AG09309 (cell line): ENCODE measurements at regions not wholly inside any gene's neighbourhood (a gene's known extent, or its start where the extent isn't known, plus 50 kb on each side); places are given as distances from the start of the nearest gene placed in this dataset.

Source experiments
- DNase-seq: peaks from one replicate; pipeline ENCODE4 v3.0.0-alpha.2; 2010; ENCODE audit warnings: low read depth
- H3K4me3 ChIP-seq: 2 replicates; pipeline ENCODE4 v1.5.1; 2011; ENCODE audit warnings: mild to moderate bottlenecking, low read depth, low read length, moderate library complexity; ENCODE audit not compliant: control insufficient read depth
- TF ChIP-seq, protein P1 (sequence below): IDR thresholded peaks from 2 replicates; pipeline ENCODE4 v1.5.1; 2011; ENCODE audit warnings: mild to moderate bottlenecking, low read depth, low read length, inconsistent platforms; ENCODE audit not compliant: insufficient read depth, control insufficient read depth; ENCODE audit errors: missing control alignments

- no peak overlapping the region for H3K4me3 ChIP-seq
- DNase-seq, result no peak
- TF ChIP-seq, protein P1, sequence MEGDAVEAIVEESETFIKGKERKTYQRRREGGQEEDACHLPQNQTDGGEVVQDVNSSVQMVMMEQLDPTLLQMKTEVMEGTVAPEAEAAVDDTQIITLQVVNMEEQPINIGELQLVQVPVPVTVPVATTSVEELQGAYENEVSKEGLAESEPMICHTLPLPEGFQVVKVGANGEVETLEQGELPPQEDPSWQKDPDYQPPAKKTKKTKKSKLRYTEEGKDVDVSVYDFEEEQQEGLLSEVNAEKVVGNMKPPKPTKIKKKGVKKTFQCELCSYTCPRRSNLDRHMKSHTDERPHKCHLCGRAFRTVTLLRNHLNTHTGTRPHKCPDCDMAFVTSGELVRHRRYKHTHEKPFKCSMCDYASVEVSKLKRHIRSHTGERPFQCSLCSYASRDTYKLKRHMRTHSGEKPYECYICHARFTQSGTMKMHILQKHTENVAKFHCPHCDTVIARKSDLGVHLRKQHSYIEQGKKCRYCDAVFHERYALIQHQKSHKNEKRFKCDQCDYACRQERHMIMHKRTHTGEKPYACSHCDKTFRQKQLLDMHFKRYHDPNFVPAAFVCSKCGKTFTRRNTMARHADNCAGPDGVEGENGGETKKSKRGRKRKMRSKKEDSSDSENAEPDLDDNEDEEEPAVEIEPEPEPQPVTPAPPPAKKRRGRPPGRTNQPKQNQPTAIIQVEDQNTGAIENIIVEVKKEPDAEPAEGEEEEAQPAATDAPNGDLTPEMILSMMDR, result no peak
Measured at GRCh38 chr9:80964374-80964773, 725.0 kb downstream of the TLE1 start.

DNA sequence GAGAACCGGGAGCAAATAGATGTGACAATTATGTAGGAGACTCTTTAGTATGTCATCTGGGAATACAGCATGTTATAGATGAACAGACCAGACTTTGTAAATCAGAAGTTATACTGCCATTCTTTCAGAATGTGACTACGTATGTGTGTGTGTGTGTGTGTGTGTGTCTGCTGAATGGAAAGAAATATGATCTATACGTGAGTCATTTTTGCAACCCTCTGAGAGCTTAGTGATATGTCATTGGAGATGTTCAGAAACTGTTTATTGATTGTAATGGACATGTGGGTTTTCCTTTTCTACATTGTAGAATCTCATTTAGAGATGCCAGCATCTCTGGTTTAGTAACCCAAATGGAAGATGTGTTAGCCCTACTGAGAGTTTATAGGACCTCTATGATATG is 731.5 kb downstream of the TLE1 start:
- no peak overlapping the region for H3K4me3 ChIP-seq
- TF ChIP-seq, protein P1, result no peak
- no peak for DNase-seq

- DNase-seq, result no peak
- H3K4me3 ChIP-seq, result no peak overlapping the region
- TF ChIP-seq, protein P1, result no peak
Measured at GRCh38 chr9:80954521-80954920, 734.8 kb downstream of the TLE1 start.

DNA sequence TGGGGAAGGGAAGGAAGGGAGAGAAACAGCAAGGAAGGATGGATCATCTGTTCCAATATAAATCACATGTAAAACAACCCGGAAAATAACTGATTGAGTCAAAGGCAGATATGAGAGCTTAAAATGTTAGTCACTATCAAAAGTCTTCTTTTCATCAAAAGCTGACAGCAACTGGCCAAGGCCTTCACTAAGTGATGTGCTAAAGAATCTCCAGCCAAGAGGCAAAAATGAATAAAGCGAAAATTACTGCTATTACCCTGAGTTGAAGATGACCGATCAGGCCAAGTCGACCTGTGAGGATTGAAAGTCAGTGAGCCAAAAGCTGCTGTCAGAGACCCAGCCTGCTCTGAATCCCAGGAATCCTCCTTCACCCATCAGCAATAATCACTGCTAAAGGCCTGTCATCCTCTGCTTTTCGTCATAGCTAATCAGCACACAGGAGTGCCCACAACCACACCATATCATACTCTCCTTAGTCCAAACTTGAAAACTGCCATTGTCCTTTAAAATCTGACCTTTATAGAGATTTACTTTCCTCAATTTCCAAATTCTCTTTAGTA is 736.9 kb downstream of the TLE1 start:
- DNase-seq, result no peak
- TF ChIP-seq, protein P1, result no peak

GRCh38 chr9:80951675-80952074 is 737.7 kb downstream of the TLE1 start:
- TF ChIP-seq, protein P1, result no peak
- DNase-seq, result no peak
- no peak overlapping the region for H3K4me3 ChIP-seq

More for the DNA sequence above, 736.9 kb downstream of the TLE1 start:
- H3K4me3 ChIP-seq, result no peak overlapping the region

DNA sequence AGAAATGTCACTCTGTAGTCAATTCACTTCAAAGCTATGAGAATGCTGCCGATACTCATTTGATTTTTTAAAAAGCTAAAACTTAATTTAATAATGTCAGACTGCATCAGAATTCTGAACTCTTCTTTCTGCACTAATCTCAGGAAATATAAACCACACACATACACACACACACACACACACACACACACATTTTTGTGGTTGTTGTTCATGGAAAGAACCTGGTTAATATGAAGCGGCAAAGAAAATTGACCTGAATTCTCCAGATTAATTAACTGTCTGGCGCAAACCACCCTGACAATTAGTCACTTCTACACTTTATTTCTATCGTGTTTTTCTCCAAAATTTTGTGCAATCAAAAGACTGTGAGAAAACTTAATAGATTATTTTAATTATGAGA is 740.5 kb downstream of the TLE1 start:
- no peak overlapping the region for H3K4me3 ChIP-seq
- TF ChIP-seq, protein P1, result no peak
- DNase-seq, result no peak

GRCh38 chr9:80948066-80948465 is 741.3 kb downstream of the TLE1 start:
- no peak for DNase-seq
- no peak overlapping the region for H3K4me3 ChIP-seq
- TF ChIP-seq, protein P1, result no peak
